IMR-90 (cell line): ENCODE measurements at regions not wholly inside any gene's neighbourhood (a gene's known extent, or its start where the extent isn't known, plus 50 kb on each side); places are given as distances from the start of the nearest gene placed in this dataset.

Source experiments
- ATAC-seq: fragments of 200-7000 bp; cut with Tn5 transposase; 2 replicates; pipeline ENCODE4 v1.9.1; 2020; ENCODE audit warnings: low read depth, mild to moderate bottlenecking, moderate library complexity
- BruUV-seq: library from RNA; stranded (reverse); fragments of 400-500 nt; replicated peaks from 2 replicates; lab custom pipeline; 2021; lab: Mats Ljungman, UMichigan
- CTCF ChIA-PET: fragments of 300-600 bp; formaldehyde crosslinking; extraction: SDS; loops from one replicate; lab custom pipeline; 2021; ENCODE audit warnings: antibody characterized with exemption; lab: Yijun Ruan, JAX
- POLR2A ChIA-PET: fragments of 300-600 bp; sonication (Branson Sonifier 250); formaldehyde crosslinking; loops from one replicate; lab custom pipeline; 2022; ENCODE audit warnings: antibody characterized with exemption; ENCODE audit not compliant: unreplicated experiment; lab: Charles Lee
- DNase-seq: peaks from one replicate; pipeline ENCODE4 v3.0.0; 2013
- H2AFZ ChIP-seq: replicated peaks from 2 replicates; pipeline ENCODE3; 2013; ENCODE audit warnings: low read length, mild to moderate bottlenecking; ENCODE audit not compliant: poor library complexity
- H2AK5ac ChIP-seq: 2 replicates; pipeline ENCODE4 v1.6.1; 2013; ENCODE audit warnings: low read depth, low read length, inconsistent platforms
- H2AK9ac ChIP-seq: replicated peaks from 2 replicates; pipeline ENCODE3; 2013; ENCODE audit warnings: mild to moderate bottlenecking, low read depth, low read length, moderate library complexity; ENCODE audit not compliant: poor library complexity
- H2BK120ac ChIP-seq: 2 replicates; pipeline ENCODE4 v1.6.1; 2013; ENCODE audit warnings: low read depth, low read length, inconsistent platforms
- H2BK15ac ChIP-seq: 3 replicates; pipeline ENCODE4 v1.6.1; 2013; ENCODE audit warnings: low read depth, low read length, inconsistent platforms
- H2BK20ac ChIP-seq: 2 replicates; pipeline ENCODE4 v1.6.1; 2013; ENCODE audit warnings: low read depth, mild to moderate bottlenecking, inconsistent platforms, low read length, moderate library complexity
- H2BK5ac ChIP-seq: 2 replicates; pipeline ENCODE4 v1.6.1; 2013; ENCODE audit warnings: mild to moderate bottlenecking, low read depth, low read length, inconsistent platforms; ENCODE audit not compliant: poor library complexity, severe bottlenecking
- H3K14ac ChIP-seq: replicated peaks from 2 replicates; pipeline ENCODE4 v1.6.1; 2013; ENCODE audit warnings: low read depth, low read length, inconsistent platforms
- H3K18ac ChIP-seq: 2 replicates; pipeline ENCODE4 v1.6.1; 2013; ENCODE audit warnings: low read depth, low read length, control low read depth
- H3K23ac ChIP-seq: 2 replicates; pipeline ENCODE4 v1.6.1; 2013; ENCODE audit warnings: low read depth, low read length, inconsistent platforms
- H3K27ac ChIP-seq: 2 replicates; pipeline ENCODE4 v1.5.1; 2013; ENCODE audit warnings: mild to moderate bottlenecking, control low read depth, low read length; ENCODE audit not compliant: insufficient read depth
- H3K27me3 ChIP-seq: 2 replicates; pipeline ENCODE4 v1.6.1; 2013; ENCODE audit warnings: low read length; ENCODE audit not compliant: control insufficient read depth, insufficient read depth
- H3K36me3 ChIP-seq: 2 replicates; pipeline ENCODE4 v1.6.1; 2013; ENCODE audit warnings: low read length, mixed read lengths; ENCODE audit not compliant: control insufficient read depth, insufficient read depth
- H3K4ac ChIP-seq: 2 replicates; pipeline ENCODE4 v1.6.1; 2013; ENCODE audit warnings: low read depth, low read length, inconsistent platforms
- H3K4me1 ChIP-seq: 2 replicates; pipeline ENCODE4 v1.6.1; 2013; ENCODE audit warnings: low read length, mixed read lengths; ENCODE audit not compliant: control insufficient read depth, insufficient read depth
- H3K4me2 ChIP-seq: 2 replicates; pipeline ENCODE4 v1.6.1; 2013; ENCODE audit warnings: low read depth, mild to moderate bottlenecking, control low read depth, low read length, moderate library complexity
- H3K4me3 ChIP-seq: 2 replicates; pipeline ENCODE4 v1.5.1; 2013; ENCODE audit warnings: low read depth, mild to moderate bottlenecking, control low read depth, low read length, moderate library complexity; ENCODE audit not compliant: insufficient read depth
- H3K56ac ChIP-seq: 2 replicates; pipeline ENCODE4 v1.6.1; 2013; ENCODE audit warnings: low read length, inconsistent platforms; ENCODE audit not compliant: insufficient read depth; ENCODE audit errors: extremely low read depth
- H3K79me1 ChIP-seq, 2 experiments: 2 replicates each; pipeline ENCODE4 v1.6.1; 2013; ENCODE audit warnings: low read length in 2 of 2, inconsistent platforms in 1 of 2, low read depth in 1 of 2
- H3K9ac ChIP-seq: 2 replicates; pipeline ENCODE4 v1.6.1; 2013; ENCODE audit warnings: low read depth, low read length, control low read depth
- H3K9me1 ChIP-seq: 2 replicates; pipeline ENCODE4 v1.6.1; 2013; ENCODE audit warnings: low read length, inconsistent platforms; ENCODE audit not compliant: insufficient read depth
- H3K9me3 ChIP-seq: 2 replicates; pipeline ENCODE4 v1.6.1; 2013; ENCODE audit warnings: low read length; ENCODE audit not compliant: control insufficient read depth, insufficient read depth
- H4K20me1 ChIP-seq: 2 replicates; pipeline ENCODE4 v1.6.1; 2013; ENCODE audit warnings: low read length, inconsistent platforms; ENCODE audit not compliant: insufficient read depth
- H4K5ac ChIP-seq: 2 replicates; pipeline ENCODE4 v1.6.1; 2013; ENCODE audit warnings: mild to moderate bottlenecking, low read depth, low read length, control low read depth
- H4K8ac ChIP-seq, 2 experiments: 2 replicates each; pipeline ENCODE4 v1.6.1; 2013; ENCODE audit warnings: low read depth in 2 of 2, low read length in 2 of 2, control low read depth in 1 of 2, inconsistent platforms in 1 of 2
- H4K91ac ChIP-seq: 2 replicates; pipeline ENCODE4 v1.6.1; 2013; ENCODE audit warnings: low read depth, low read length, inconsistent platforms; ENCODE audit not compliant: insufficient read depth
- CEBPB ChIP-seq: IDR thresholded peaks from 2 replicates; pipeline ENCODE4 v1.6.1; 2012; ENCODE audit warnings: low read depth, low read length, improper control_type of control experiment
- CHD1 ChIP-seq: IDR thresholded peaks from 2 replicates; pipeline ENCODE4 v1.6.1; 2012; ENCODE audit warnings: low read depth, low read length, improper control_type of control experiment
- CTCF ChIP-seq: conservative IDR thresholded peaks from 2 replicates; pipeline ENCODE4 v1.5.1; 2012; ENCODE audit warnings: mild to moderate bottlenecking, low read depth, low read length, improper control_type of control experiment
- ELK1 ChIP-seq: fragments of 150-350 bp; IDR thresholded peaks from 2 replicates; pipeline ENCODE4 v1.6.1; 2016; ENCODE audit warnings: low read depth, mild to moderate bottlenecking, low read length, moderate library complexity, borderline replicate concordance
- FOS ChIP-seq: fragments of 150-350 bp; IDR thresholded peaks from 2 replicates; pipeline ENCODE4 v1.6.1; 2016; ENCODE audit warnings: low read depth, low read length
- MAFK ChIP-seq: IDR thresholded peaks from 2 replicates; pipeline ENCODE4 v1.6.1; 2012; ENCODE audit warnings: low read depth, low read length, improper control_type of control experiment
- MAZ ChIP-seq: IDR thresholded peaks from 2 replicates; pipeline ENCODE4 v1.6.1; 2012; ENCODE audit warnings: low read depth, mild to moderate bottlenecking, low read length, improper control_type of control experiment, moderate library complexity, borderline replicate concordance
- MXI1 ChIP-seq: IDR thresholded peaks from 2 replicates; pipeline ENCODE4 v1.6.1; 2012; ENCODE audit warnings: low read depth, mild to moderate bottlenecking, low read length, moderate library complexity, borderline replicate concordance
- POLR2A ChIP-seq: IDR thresholded peaks from 2 replicates; pipeline ENCODE4 v1.6.1; 2012; ENCODE audit warnings: mild to moderate bottlenecking, low read depth, low read length
- RAD21 ChIP-seq: IDR thresholded peaks from 2 replicates; pipeline ENCODE4 v1.6.1; 2012; ENCODE audit warnings: low read length, improper control_type of control experiment
- RCOR1 ChIP-seq: IDR thresholded peaks from 2 replicates; pipeline ENCODE4 v1.6.1; 2012; ENCODE audit warnings: mild to moderate bottlenecking, low read length, improper control_type of control experiment; ENCODE audit not compliant: insufficient replicate concordance
- RFX5 ChIP-seq: IDR thresholded peaks from 2 replicates; pipeline ENCODE4 v1.8.0; 2012; ENCODE audit warnings: low read depth, mild to moderate bottlenecking, low read length, moderate library complexity
- SMC3 ChIP-seq: fragments of 150-350 bp; IDR thresholded peaks from 2 replicates; pipeline ENCODE4 v1.6.1; 2016; ENCODE audit warnings: low read depth, mild to moderate bottlenecking, antibody characterized with exemption, low read length, moderate library complexity
- USF2 ChIP-seq: fragments of 150-350 bp; IDR thresholded peaks from 2 replicates; pipeline ENCODE4 v1.6.1; 2017; ENCODE audit warnings: mild to moderate bottlenecking, antibody characterized with exemption, low read length, low read depth
- WGBS, 2 experiments: methylation state at CpG; one replicate each; pipeline versions ENCODE4 v1.1.5 to v1.1.7; 2013; ENCODE audit warnings: missing lambda C conversion rate in 2 of 2; ENCODE audit not compliant: insufficient read length in 1 of 2; ENCODE audit errors: extremely low coverage in 2 of 2; 5-methylcytosine and 5-hydroxymethylcytosine counted together
- dilution Hi-C: fragments of 300-500 bp; cut with HindIII; formaldehyde crosslinking; loops from one replicate; pipeline ENCODE4 v1.14.3; 2018; ENCODE audit warnings: low sequenced_read_pairs; ENCODE audit not compliant: unreplicated experiment
- in situ Hi-C: fragments of 300-500 bp; cut with MboI; formaldehyde crosslinking; loops from 3 replicates; pipeline ENCODE4 v1.14.3; 2019; ENCODE audit warnings: low sequenced_read_pairs, inconsistent platforms, mixed read lengths
- intact Hi-C: fragments of 100-400 bp; cut with micrococcal nuclease; formaldehyde crosslinking; loops from 2 replicates; pipeline ENCODE4 v1.10.0; 2022

- ATAC-seq: no peak
- POLR2A ChIA-PET: no interaction called here
- BruUV-seq: no TSS peak
These were observed 902.7 kb upstream of the ZEB2 start for GRCh38 chr2:145422576-145422975.

More at GRCh38 chr2:145422576-145422975, 902.7 kb upstream of the ZEB2 start:
- H3K4me2 ChIP-seq: no peak overlapping the region
- H3K9me1 ChIP-seq: no peaks in the 10 kb centered on the region
- no peak for TF ChIP-seq POLR2A
- TF ChIP-seq FOS: no peak
- TF ChIP-seq SMC3: no peak
- no peak for TF ChIP-seq RAD21
- TF ChIP-seq USF2: no peak
- TF ChIP-seq CTCF: no peak
- TF ChIP-seq MAZ: no peak
- no peak for TF ChIP-seq RCOR1
- no peak for TF ChIP-seq CHD1
- TF ChIP-seq MAFK: no peak
- no peak for TF ChIP-seq CEBPB
- no peak for TF ChIP-seq ELK1
- no peak for TF ChIP-seq MXI1
- no peak for TF ChIP-seq RFX5
- H3K9me3 ChIP-seq: peaks cover 2% of the 10 kb centered on the region; the same call in 1 of the 2 replicates
- intact Hi-C loops: no loop called here
- H2BK120ac ChIP-seq: no peak overlapping the region
- no peak overlapping the region for H4K8ac ChIP-seq
- no peak overlapping the region for H3K14ac ChIP-seq
- H4K5ac ChIP-seq: no peak overlapping the region
- no peak overlapping the region for H3K23ac ChIP-seq
- dilution Hi-C loops: no loop called here
- H2AK5ac ChIP-seq: no peak overlapping the region
- no peak overlapping the region for H3K18ac ChIP-seq
- H3K27me3 ChIP-seq: no peaks in the 10 kb centered on the region
- H4K20me1 ChIP-seq: no peaks in the 10 kb centered on the region
- no peak overlapping the region for H4K91ac ChIP-seq
- H2AFZ ChIP-seq: no peak overlapping the region
- no peak overlapping the region for H3K4ac ChIP-seq
- H2BK20ac ChIP-seq: no peak overlapping the region
- no peaks in the 10 kb centered on the region for H3K4me1 ChIP-seq
- H2BK15ac ChIP-seq: no peak overlapping the region
- WGBS, 2 experiments: no CpG with 5 or more reads among the region's 1 CpG
- no peak overlapping the region for H3K9ac ChIP-seq
- no peak overlapping the region for H3K4me3 ChIP-seq
- H2BK5ac ChIP-seq: no peak overlapping the region
- no peaks in the 10 kb centered on the region for H3K36me3 ChIP-seq
- no peak overlapping the region for H3K27ac ChIP-seq
- DNase-seq: no peak
- in situ Hi-C loops: no loop called here
- no peak overlapping the region for H2AK9ac ChIP-seq
- CTCF ChIA-PET: no interaction called here
- no peak overlapping the region for H3K56ac ChIP-seq
- no peaks in the 10 kb centered on the region for H3K79me1 ChIP-seq
